CD4-positive, CD25-positive, alpha-beta regulatory T cell (primary cell): ENCODE measurements at regions not wholly inside any gene's neighbourhood (a gene's known extent, or its start where the extent isn't known, plus 50 kb on each side); places are given as distances from the start of the nearest gene placed in this dataset.

Experiments
- ATAC-seq, 2 donors: fragments of 150-1000 bp; cut with Tn5 transposase; one replicate each; pipeline ENCODE4 v1.10.0; 2021; ENCODE audit warnings: low read depth in 2 of 2, moderate number of reproducible peaks in 2 of 2, moderate library complexity in 1 of 2
- DNase-seq, 3 donors: peaks; one replicate each; pipeline versions ENCODE4 v3.0.0 to v3.0.0-alpha.2; 2012 to 2022; ENCODE audit warnings: mixed read lengths in 1 of 3
- H3K27ac ChIP-seq: one replicate; pipeline ENCODE4 v1.7.0; 2013; ENCODE audit warnings: mild to moderate bottlenecking, low read length; ENCODE audit not compliant: insufficient read depth, poor library complexity, severe bottlenecking
- H3K27me3 ChIP-seq: one replicate; pipeline ENCODE4 v1.7.0; 2013; ENCODE audit warnings: low read length; ENCODE audit not compliant: control insufficient read depth, insufficient read depth
- H3K36me3 ChIP-seq: one replicate; pipeline ENCODE4 v1.7.0; 2013; ENCODE audit warnings: mild to moderate bottlenecking, low read length, moderate library complexity; ENCODE audit not compliant: control insufficient read depth, insufficient read depth
- H3K4me1 ChIP-seq: 2 replicates; pipeline ENCODE4 v1.7.0; 2013; ENCODE audit warnings: mild to moderate bottlenecking, low read length; ENCODE audit not compliant: insufficient read depth, control insufficient read depth, poor library complexity, severe bottlenecking
- H3K4me3 ChIP-seq: one replicate; pipeline ENCODE4 v1.7.0; 2013; ENCODE audit warnings: low read depth, mild to moderate bottlenecking, low read length, moderate library complexity
- H3K9me3 ChIP-seq, 2 experiments: 1 replicate in 1 of 2; 2 replicates in 1 of 2; pipeline ENCODE4 v1.7.0; 2013; ENCODE audit warnings: low read length in 2 of 2, mild to moderate bottlenecking in 1 of 2, moderate library complexity in 1 of 2; ENCODE audit not compliant: control insufficient read depth in 2 of 2
- H3K27ac Mint-ChIP-seq, 3 donors: one replicate each; pipeline ENCODE4 v1.8.0; 2020 to 2022; ENCODE audit warnings: mild to moderate bottlenecking in 3 of 3, mixed read lengths in 3 of 3, moderate library complexity in 2 of 3
- H3K27me3 Mint-ChIP-seq: one replicate; pipeline ENCODE4 v1.8.0; 2022; ENCODE audit warnings: mild to moderate bottlenecking, mixed read lengths
- H3K36me3 Mint-ChIP-seq: one replicate; pipeline ENCODE4 v1.8.0; 2020; ENCODE audit warnings: mixed read lengths
- H3K4me1 Mint-ChIP-seq, 4 donors: one replicate each; pipeline ENCODE4 v1.8.0; 2020 to 2022; ENCODE audit warnings: mixed read lengths in 4 of 4, mild to moderate bottlenecking in 1 of 4
- H3K4me3 Mint-ChIP-seq, 4 donors: one replicate each; pipeline ENCODE4 v1.8.0; 2020 to 2022; ENCODE audit warnings: mild to moderate bottlenecking in 4 of 4, mixed read lengths in 4 of 4, moderate library complexity in 3 of 4
- H3K9me3 Mint-ChIP-seq, 7 donors: one replicate each; pipeline ENCODE4 v1.8.0; 2020 to 2022; ENCODE audit warnings: mixed read lengths in 7 of 7, mild to moderate bottlenecking in 3 of 7, moderate library complexity in 2 of 7

- Histone ChIP-seq H3K9me3 (no peaks in the 10 kb centered on the region), H3K4me3 (no peak overlapping the region), H3K27ac (no peak overlapping the region), H3K27me3 (no peaks in the 10 kb centered on the region), H3K4me1 (no peaks in the 10 kb centered on the region), H3K36me3 (no peaks in the 10 kb centered on the region)
- Mint-ChIP-seq H3K4me3 (no peak overlapping the region), H3K27me3 (no peaks in the 10 kb centered on the region), H3K27ac (no peak overlapping the region), H3K9me3 (peaks cover 0 to 4% (median 0%) of the 10 kb centered on the region in 7 donors), H3K4me1 (no peaks in the 10 kb centered on the region), H3K36me3 (no peaks in the 10 kb centered on the region)
- DNase-seq (no peak), ATAC-seq (no peak)
These were observed 195.0 kb upstream of the CEP162 start for GRCh38 chr6:84422380-84422968.

GRCh38 chr6:84421031-84421430, 193.6 kb upstream of the CEP162 start:
- Histone ChIP-seq H3K27ac (no peak overlapping the region), H3K4me3 (no peak overlapping the region), H3K9me3 (no peaks in the 10 kb centered on the region), H3K27me3 (no peaks in the 10 kb centered on the region), H3K4me1 (no peaks in the 10 kb centered on the region), H3K36me3 (no peaks in the 10 kb centered on the region)
- Mint-ChIP-seq H3K27me3 (no peaks in the 10 kb centered on the region), H3K36me3 (no peaks in the 10 kb centered on the region), H3K4me1 (no peaks in the 10 kb centered on the region), H3K27ac (no peak overlapping the region), H3K9me3 (peaks cover 0 to 4% (median 0%) of the 10 kb centered on the region in 7 donors), H3K4me3 (no peak overlapping the region)
- DNase-seq (no peak), ATAC-seq (no peak)

GRCh38 chr6:84417260-84417659, 189.8 kb upstream of the CEP162 start:
- peaks cover 0 to 5% (median 0%) of the 10 kb centered on the region in 7 donors for H3K9me3 Mint-ChIP-seq

DNA sequence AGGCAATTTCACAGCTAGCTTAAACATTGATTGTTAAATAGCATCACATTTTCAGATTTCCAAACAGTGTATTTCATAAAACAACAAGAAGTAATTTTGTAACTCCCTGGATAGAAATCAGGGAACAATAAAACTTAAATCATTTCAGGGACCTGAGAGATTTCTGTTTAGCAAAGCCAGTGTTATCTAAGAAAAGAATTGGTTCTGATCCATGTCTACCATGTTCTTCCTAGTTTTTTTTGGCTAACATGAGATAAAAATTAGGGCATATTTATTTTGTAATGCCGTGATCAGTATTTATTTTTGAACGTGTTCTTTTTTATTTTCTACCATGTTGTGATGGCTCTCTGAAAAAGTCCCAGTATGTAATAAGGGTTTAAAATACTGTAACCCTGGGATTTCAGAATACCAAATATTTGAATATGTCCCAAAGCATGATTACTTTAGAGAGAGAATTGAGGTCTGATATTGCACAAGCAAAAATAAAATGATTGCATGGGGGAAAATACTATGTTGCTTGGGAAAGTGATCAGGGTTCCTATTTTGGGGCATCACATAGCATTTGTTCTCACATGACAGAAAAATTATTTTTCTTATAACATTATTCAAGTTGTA, 188.7 kb upstream of the CEP162 start:
- Histone ChIP-seq H3K4me3 (no peak overlapping the region), H3K9me3 (no peaks in the 10 kb centered on the region), H3K27me3 (no peaks in the 10 kb centered on the region), H3K36me3 (no peaks in the 10 kb centered on the region), H3K27ac (no peak overlapping the region), H3K4me1 (no peaks in the 10 kb centered on the region)
- Mint-ChIP-seq H3K4me1 (no peaks in the 10 kb centered on the region), H3K27ac (no peak overlapping the region), H3K4me3 (no peak overlapping the region), H3K9me3 (peaks cover 0 to 4% (median 0%) of the 10 kb centered on the region in 7 donors), H3K27me3 (peaks cover 6% of the 10 kb centered on the region), H3K36me3 (no peaks in the 10 kb centered on the region)
- DNase-seq (no peak), ATAC-seq (no peak)

More at GRCh38 chr6:84417260-84417659, 189.8 kb upstream of the CEP162 start:
- Mint-ChIP-seq H3K27ac (no peak overlapping the region), H3K4me3 (no peak overlapping the region), H3K27me3 (no peaks in the 10 kb centered on the region), H3K4me1 (no peaks in the 10 kb centered on the region), H3K36me3 (no peaks in the 10 kb centered on the region)
- Histone ChIP-seq H3K4me1 (no peaks in the 10 kb centered on the region), H3K9me3 (no peaks in the 10 kb centered on the region), H3K27ac (no peak overlapping the region), H3K27me3 (no peaks in the 10 kb centered on the region), H3K4me3 (no peak overlapping the region), H3K36me3 (no peaks in the 10 kb centered on the region)
- no peak for ATAC-seq
- DNase-seq, result no peak

- Mint-ChIP-seq H3K9me3 (peaks cover 0 to 4% (median 0%) of the 10 kb centered on the region in 7 donors), H3K27me3 (peaks cover 6% of the 10 kb centered on the region), H3K4me1 (no peaks in the 10 kb centered on the region), H3K27ac (no peak overlapping the region), H3K4me3 (no peak overlapping the region), H3K36me3 (no peaks in the 10 kb centered on the region)
- H3K4me3 ChIP-seq, result no peak overlapping the region
- no peaks in the 10 kb centered on the region for H3K4me1 ChIP-seq
- ATAC-seq, result no peak
- no peak overlapping the region for H3K27ac ChIP-seq
- no peak for DNase-seq
- H3K27me3 ChIP-seq, result no peaks in the 10 kb centered on the region
- no peaks in the 10 kb centered on the region for H3K36me3 ChIP-seq
- H3K9me3 ChIP-seq, result no peaks in the 10 kb centered on the region
These were observed 188.1 kb upstream of the CEP162 start for GRCh38 chr6:84415517-84415916.

GRCh38 chr6:84415068-84415467, 187.6 kb upstream of the CEP162 start:
- DNase-seq (no peak), ATAC-seq (no peak)
- Histone ChIP-seq H3K9me3 (no peaks in the 10 kb centered on the region), H3K27me3 (no peaks in the 10 kb centered on the region), H3K36me3 (no peaks in the 10 kb centered on the region), H3K4me1 (no peaks in the 10 kb centered on the region), H3K27ac (no peak overlapping the region), H3K4me3 (no peak overlapping the region)
- H3K36me3 Mint-ChIP-seq, result no peaks in the 10 kb centered on the region
- H3K27me3 Mint-ChIP-seq, result peaks cover 6% of the 10 kb centered on the region
- H3K4me3 Mint-ChIP-seq, result no peak overlapping the region
- peaks cover 0 to 4% (median 0%) of the 10 kb centered on the region in 7 donors for H3K9me3 Mint-ChIP-seq
- H3K4me1 Mint-ChIP-seq, result no peaks in the 10 kb centered on the region
- H3K27ac Mint-ChIP-seq, result no peak overlapping the region

GRCh38 chr6:84414531-84414930, 187.1 kb upstream of the CEP162 start:
- DNase-seq (no peak), ATAC-seq (no peak)
- no peak overlapping the region for H3K27ac ChIP-seq
- no peaks in the 10 kb centered on the region for H3K36me3 ChIP-seq
- Mint-ChIP-seq H3K4me3 (no peak overlapping the region), H3K36me3 (no peaks in the 10 kb centered on the region), H3K27ac (no peak overlapping the region), H3K9me3 (peaks cover 0 to 4% (median 0%) of the 10 kb centered on the region in 7 donors), H3K27me3 (peaks cover 6% of the 10 kb centered on the region), H3K4me1 (no peaks in the 10 kb centered on the region)
- no peaks in the 10 kb centered on the region for H3K9me3 ChIP-seq
- no peaks in the 10 kb centered on the region for H3K4me1 ChIP-seq
- H3K27me3 ChIP-seq, result no peaks in the 10 kb centered on the region
- H3K4me3 ChIP-seq, result no peak overlapping the region

DNA sequence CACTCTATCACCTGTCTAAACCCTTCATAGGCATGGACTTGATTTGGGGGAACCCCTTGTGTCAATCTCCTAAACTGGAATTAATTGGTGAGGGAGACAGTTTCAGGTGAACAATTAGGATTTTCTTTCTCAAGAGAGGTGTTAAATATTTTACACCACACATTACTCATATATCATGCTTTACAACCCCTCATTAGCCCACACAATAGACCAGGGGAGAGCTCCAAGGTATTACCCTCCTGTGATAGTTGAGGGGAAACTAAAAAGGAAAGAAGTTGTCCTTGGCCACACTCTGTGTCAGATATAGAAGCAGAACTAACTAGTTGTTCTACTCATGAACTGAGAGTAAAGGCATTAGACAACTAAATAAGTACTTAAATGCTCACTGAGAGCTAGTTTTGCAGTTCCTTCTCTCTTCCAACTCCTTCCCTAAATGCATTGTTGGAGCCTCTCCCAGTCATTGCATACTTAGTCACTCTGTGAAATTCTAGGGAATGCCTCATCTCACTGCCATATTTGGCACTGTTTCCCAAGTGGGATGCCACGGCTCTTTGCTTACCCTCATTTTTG, 183.7 kb upstream of the CEP162 start:
- no peak overlapping the region for H3K27ac Mint-ChIP-seq
- Histone ChIP-seq H3K36me3 (no peaks in the 10 kb centered on the region), H3K27ac (no peak overlapping the region), H3K4me1 (no peaks in the 10 kb centered on the region), H3K9me3 (no peaks in the 10 kb centered on the region), H3K27me3 (no peaks in the 10 kb centered on the region), H3K4me3 (no peak overlapping the region)
- DNase-seq, result no peak
- no peak for ATAC-seq
- H3K4me1 Mint-ChIP-seq, result no peaks in the 10 kb centered on the region
- no peak overlapping the region for H3K4me3 Mint-ChIP-seq
- peaks cover 0 to 3% (median 0%) of the 10 kb centered on the region in 7 donors for H3K9me3 Mint-ChIP-seq
- H3K27me3 Mint-ChIP-seq, result peaks cover 6% of the 10 kb centered on the region
- no peaks in the 10 kb centered on the region for H3K36me3 Mint-ChIP-seq
